Right lobe of liver (tissue), 6 donors: ENCODE measurements at regions not wholly inside any gene's neighbourhood (a gene's known extent, or its start where the extent isn't known, plus 50 kb on each side); places are given as distances from the start of the nearest gene placed in this dataset.

Experiments
- ATAC-seq, 4 donors: fragments of 200-7000 bp; cut with Tn5 transposase; one replicate each; pipeline ENCODE4 v1.9.1; 2020; ENCODE audit warnings: mild to moderate bottlenecking in 4 of 4, moderate library complexity in 4 of 4
- DNase-seq, 3 donors: peaks; one replicate each; pipeline ENCODE4 v3.0.0-alpha.2; 2020
- H3K27ac ChIP-seq, 3 donors: fragments of 200-600 bp; one replicate each; pipeline ENCODE4 v1.8.0; 2022
- H3K27me3 ChIP-seq, 2 donors: fragments of 200-600 bp; one replicate each; pipeline ENCODE4 v1.8.0; 2022
- H3K36me3 ChIP-seq, 4 donors: fragments of 200-600 bp; sonication (generic) in 1 of 4; one replicate each; pipeline versions ENCODE4 v1.5.1 to v1.8.0; 2017 to 2022; ENCODE audit warnings: control low read depth in 1 of 4
- H3K4me1 ChIP-seq, 4 donors: fragments of 200-600 bp; sonication (generic) in 1 of 4; one replicate each; pipeline versions ENCODE4 v1.5.1 to v1.8.0; 2017 to 2022; ENCODE audit warnings: control low read depth in 1 of 4
- H3K4me3 ChIP-seq, 3 donors: fragments of 200-600 bp; one replicate each; pipeline ENCODE4 v1.8.0; 2022
- H3K9me3 ChIP-seq, 4 donors: fragments of 200-600 bp; sonication (generic) in 1 of 4; one replicate each; pipeline versions ENCODE4 v1.5.1 to v1.8.0; 2017 to 2022; ENCODE audit warnings: control low read depth in 1 of 4
- CTCF ChIP-seq, 4 donors: fragments of 200-600 bp in 3 of 4; fragments of 450-650 bp in 1 of 4; IDR thresholded peaks; one replicate each; pipeline versions ENCODE4 v1.5.1 to v1.8.0; 2016 to 2022; ENCODE audit warnings: antibody characterized with exemption in 4 of 4, mild to moderate bottlenecking in 2 of 4
- POLR2A ChIP-seq: fragments of 450-650 bp; IDR thresholded peaks from one replicate; pipeline ENCODE4 v1.6.1; 2017; ENCODE audit warnings: antibody characterized with exemption, mild to moderate bottlenecking
- WGBS: methylation state at CpG from one replicate; pipeline ENCODE4 v1.1.6; 2018; ENCODE audit warnings: low coverage, low lambda C conversion rate; ENCODE audit not compliant: insufficient coverage; ENCODE audit errors: missing lambda C conversion rate; 5-methylcytosine and 5-hydroxymethylcytosine counted together
- intact Hi-C, 2 donors: fragments of 100-400 bp; cut with DNase I; formaldehyde crosslinking; loops; one replicate each; pipeline versions ENCODE4 v1.11.2 to v1.14.1; 2022
- donor health status: DM: no; HTN: yes; CAD: no.
- donor health status: DM: no; HTN: no; CAD: no.
- donor health status: DM: no; HTN: no; CAD: no.
- donor health status: DM: no; HTN: yes; CAD: no.
- donor health status: DM: no; HTN: yes; CAD: no.

DNA sequence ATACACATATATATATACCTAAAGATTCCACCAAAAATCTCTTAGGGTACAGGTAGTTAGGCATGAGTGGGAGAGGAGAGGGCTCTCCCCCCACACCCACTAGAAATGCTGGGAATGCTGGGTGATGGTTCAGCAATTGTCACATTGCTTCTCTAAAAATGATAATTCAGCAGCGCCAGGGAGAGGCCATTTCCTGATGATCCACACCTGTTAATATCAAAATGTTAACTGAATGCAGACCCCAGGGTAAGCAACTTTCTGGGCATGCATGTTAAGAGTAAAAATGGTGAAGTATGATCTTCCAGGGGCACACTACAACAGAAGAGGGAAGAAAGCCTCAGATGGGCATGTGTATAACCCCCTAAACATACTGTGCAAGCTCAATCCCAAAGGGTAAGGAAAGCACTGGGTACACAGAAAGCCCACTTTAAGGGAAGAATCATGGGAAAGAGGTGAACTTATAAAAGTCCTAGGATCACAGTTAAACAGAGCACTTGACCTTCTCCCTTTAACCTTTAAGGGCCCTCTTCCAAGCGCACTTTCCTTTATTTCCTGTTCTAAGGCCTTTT lies 67.6 kb upstream of the GNAZ start:
- H3K36me3 ChIP-seq = no peaks in the 10 kb centered on the region
- no peak for ATAC-seq
- H3K4me3 ChIP-seq = no peak overlapping the region
- TF ChIP-seq CTCF (IDR thresholded peaks at IDR 0.05) (no peak), POLR2A (no peak)
- H3K4me1 ChIP-seq = no peaks in the 10 kb centered on the region
- intact Hi-C loops = no loop called here
- H3K27me3 ChIP-seq = no peaks in the 10 kb centered on the region
- 84% methylated on average over 2 of the region's 2 CpGs for WGBS
- DNase-seq = no peak
- H3K9me3 ChIP-seq = no peaks in the 10 kb centered on the region
- H3K27ac ChIP-seq = no peak overlapping the region

GRCh38 chr22:23007823-23008222 lies 62.5 kb upstream of the GNAZ start:
- H3K27ac ChIP-seq = no peak overlapping the region
- H3K27me3 ChIP-seq = no peaks in the 10 kb centered on the region
- no peaks in the 10 kb centered on the region for H3K9me3 ChIP-seq
- no peaks in the 10 kb centered on the region for H3K4me1 ChIP-seq
- DNase-seq = no peak
- ATAC-seq = no peak
- no peaks in the 10 kb centered on the region for H3K36me3 ChIP-seq
- TF ChIP-seq CTCF (IDR thresholded peaks at IDR 0.05) (no peak), POLR2A (no peak)
- H3K4me3 ChIP-seq = no peak overlapping the region
- intact Hi-C loops = no loop called here
- WGBS = 80% methylated on average over 1 of the region's 1 CpG

- no peak for ATAC-seq
- no peak overlapping the region for H3K27ac ChIP-seq
- 83% methylated on average over 2 of the region's 2 CpGs for WGBS
- intact Hi-C loops = no loop called here
- no peaks in the 10 kb centered on the region for H3K9me3 ChIP-seq
- DNase-seq = no peak
- H3K4me1 ChIP-seq = no peaks in the 10 kb centered on the region
- no peak for TF ChIP-seq POLR2A
- TF ChIP-seq CTCF (IDR thresholded peaks at IDR 0.05) = no peak
- H3K4me3 ChIP-seq = no peak overlapping the region
- no peaks in the 10 kb centered on the region for H3K36me3 ChIP-seq
- H3K27me3 ChIP-seq = no peaks in the 10 kb centered on the region
Measured at GRCh38 chr22:23008896-23009295, 61.4 kb upstream of the GNAZ start.
